ENCODE measurements at regions not wholly inside any gene's neighbourhood (a gene's known extent, or its start where the extent isn't known, plus 50 kb on each side); places are given as distances from the start of the nearest gene placed in this dataset.

DNA sequence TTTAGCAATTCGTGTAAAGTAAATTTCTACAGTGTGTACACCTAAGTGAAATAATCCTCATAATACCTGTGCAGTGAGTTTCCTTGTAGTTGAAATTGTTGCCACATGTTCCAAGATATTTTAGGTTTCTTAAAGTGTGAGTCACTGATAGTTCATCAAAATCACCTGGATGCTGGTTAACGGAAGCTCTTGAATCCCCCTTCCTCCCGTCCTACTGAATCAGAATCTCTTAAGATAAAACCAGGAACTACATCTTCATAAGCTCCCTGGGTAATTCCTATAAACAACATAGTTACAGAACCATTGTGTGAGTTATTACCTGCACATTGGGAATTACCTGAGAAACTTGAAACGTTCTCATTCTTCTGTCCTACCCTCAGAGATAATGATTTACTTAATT lies 197.4 kb upstream of the HS3ST1 start (continued):
- TF ChIP-seq HNF4A (conservative IDR thresholded peaks at IDR 0.05) (no peak), JUND (IDR thresholded peaks at IDR 0.05) (no peak)

DNA sequence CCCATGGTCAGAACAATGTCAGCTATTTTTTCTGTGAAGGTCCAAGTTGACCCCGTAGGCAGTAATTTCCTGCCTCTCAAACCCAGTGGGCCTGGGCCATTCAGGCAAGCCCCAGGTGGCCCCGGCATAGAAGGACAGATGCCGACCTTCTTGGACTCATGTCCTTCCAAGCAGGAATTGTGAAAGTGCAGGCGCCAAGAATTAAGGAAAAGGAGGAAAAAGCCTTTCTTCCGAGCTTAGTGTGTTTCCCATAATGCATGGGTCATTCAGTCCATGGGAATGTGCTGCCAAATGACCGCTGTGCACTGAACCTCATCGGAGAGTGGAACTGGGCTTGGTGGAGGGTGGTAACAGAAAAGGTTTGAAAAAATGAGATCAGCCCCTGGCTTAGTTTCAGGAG lies 196.5 kb upstream of the HS3ST1 start:
- Histone ChIP-seq H3K27me3 (ENCODE audit: control insufficient read depth in 4 of 4, insufficient read depth in 4 of 4, low read length in 3 of 4) (no peaks in the 10 kb centered on the region), H3K4me3 (ENCODE audit: low read depth in 1 of 3, low read length in 3 of 3) (no peak overlapping the region), H3K4me1 (ENCODE audit: control insufficient read depth in 4 of 4, insufficient read depth in 4 of 4, low read length in 3 of 4) (no peaks in the 10 kb centered on the region), H3K27ac (ENCODE audit: low read depth in 1 of 2, low read length in 2 of 2) (no peak overlapping the region), H3K9me3 (ENCODE audit: control insufficient read depth in 4 of 4, low read length in 3 of 4) (no peaks in the 10 kb centered on the region), H3K9ac (ENCODE audit: low read depth in 1 of 2, low read length in 2 of 2) (no peak overlapping the region), H3K36me3 (ENCODE audit: control insufficient read depth in 4 of 4, insufficient read depth in 3 of 4, low read depth in 1 of 4, low read length in 3 of 4) (no peaks in the 10 kb centered on the region)
- TF ChIP-seq NR2F2 (IDR thresholded peaks at IDR 0.05) = peak; percentile 75
- TF ChIP-seq RAD21 (IDR thresholded peaks at IDR 0.05) = no peak
- WGBS = 86% methylated on average over 7 of the region's 7 CpGs
- DNase-seq (ENCODE audit: low spot score) = no peak

DNA sequence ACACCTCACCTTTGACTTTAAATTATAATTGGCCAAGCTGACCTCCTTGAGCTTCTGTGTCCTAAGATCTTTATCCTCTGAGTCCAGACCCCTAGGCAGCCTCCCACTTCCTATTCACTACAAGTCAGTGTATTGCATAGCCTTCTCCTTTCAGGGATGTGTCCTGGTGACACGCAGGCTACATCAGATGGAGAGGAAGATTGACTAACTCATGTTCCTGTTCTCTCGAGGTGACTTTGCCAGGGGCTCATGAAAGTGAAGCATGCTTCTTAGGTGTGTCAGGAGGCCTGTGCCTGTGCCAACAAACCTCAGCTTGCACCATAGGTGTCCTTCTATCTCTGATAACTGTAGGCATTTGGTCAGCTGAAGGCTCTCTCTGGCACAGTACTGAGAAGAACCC lies 195.7 kb upstream of the HS3ST1 start:
- H3K27ac ChIP-seq (ENCODE audit: low read depth in 1 of 2, low read length in 2 of 2) = no peak overlapping the region
- H3K27me3 ChIP-seq (ENCODE audit: control insufficient read depth in 4 of 4, insufficient read depth in 4 of 4, low read length in 3 of 4) = no peaks in the 10 kb centered on the region
- 52% methylated on average over 2 of the region's 2 CpGs for WGBS
- no peaks in the 10 kb centered on the region for H3K4me1 ChIP-seq (ENCODE audit: control insufficient read depth in 4 of 4, insufficient read depth in 4 of 4, low read length in 3 of 4)
- TF ChIP-seq SP1 (IDR thresholded peaks at IDR 0.05) (no peak), NR2F2 (IDR thresholded peaks at IDR 0.05) (no peak), FOXA1 (IDR thresholded peaks at IDR 0.05) (no peak), HNF4A (conservative IDR thresholded peaks at IDR 0.05) (no peak), GABPA (IDR thresholded peaks at IDR 0.05 in 1 of 2, conservative IDR thresholded peaks at IDR 0.05 in 1 of 2) (no peak), HNF4G (IDR thresholded peaks at IDR 0.05) (no peak), RXRA (IDR thresholded peaks at IDR 0.05) (no peak), EGR1 (IDR thresholded peaks at IDR 0.05; ENCODE audit: low read depth in 2 of 2) (no peak), RAD21 (IDR thresholded peaks at IDR 0.05) (no peak), FOXA2 (IDR thresholded peaks at IDR 0.05) (no peak), YY1 (IDR thresholded peaks at IDR 0.05) (no peak), JUND (IDR thresholded peaks at IDR 0.05) (no peak)
- TF ChIP-seq, protein P1, sequence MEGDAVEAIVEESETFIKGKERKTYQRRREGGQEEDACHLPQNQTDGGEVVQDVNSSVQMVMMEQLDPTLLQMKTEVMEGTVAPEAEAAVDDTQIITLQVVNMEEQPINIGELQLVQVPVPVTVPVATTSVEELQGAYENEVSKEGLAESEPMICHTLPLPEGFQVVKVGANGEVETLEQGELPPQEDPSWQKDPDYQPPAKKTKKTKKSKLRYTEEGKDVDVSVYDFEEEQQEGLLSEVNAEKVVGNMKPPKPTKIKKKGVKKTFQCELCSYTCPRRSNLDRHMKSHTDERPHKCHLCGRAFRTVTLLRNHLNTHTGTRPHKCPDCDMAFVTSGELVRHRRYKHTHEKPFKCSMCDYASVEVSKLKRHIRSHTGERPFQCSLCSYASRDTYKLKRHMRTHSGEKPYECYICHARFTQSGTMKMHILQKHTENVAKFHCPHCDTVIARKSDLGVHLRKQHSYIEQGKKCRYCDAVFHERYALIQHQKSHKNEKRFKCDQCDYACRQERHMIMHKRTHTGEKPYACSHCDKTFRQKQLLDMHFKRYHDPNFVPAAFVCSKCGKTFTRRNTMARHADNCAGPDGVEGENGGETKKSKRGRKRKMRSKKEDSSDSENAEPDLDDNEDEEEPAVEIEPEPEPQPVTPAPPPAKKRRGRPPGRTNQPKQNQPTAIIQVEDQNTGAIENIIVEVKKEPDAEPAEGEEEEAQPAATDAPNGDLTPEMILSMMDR (IDR thresholded peaks at IDR 0.05; ENCODE audit: low read depth, low read length, missing input control) = no peak
- TF ChIP-seq, protein P2, sequence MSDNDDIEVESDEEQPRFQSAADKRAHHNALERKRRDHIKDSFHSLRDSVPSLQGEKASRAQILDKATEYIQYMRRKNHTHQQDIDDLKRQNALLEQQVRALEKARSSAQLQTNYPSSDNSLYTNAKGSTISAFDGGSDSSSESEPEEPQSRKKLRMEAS (IDR thresholded peaks at IDR 0.05) = no peak
- TF ChIP-seq, protein P3, sequence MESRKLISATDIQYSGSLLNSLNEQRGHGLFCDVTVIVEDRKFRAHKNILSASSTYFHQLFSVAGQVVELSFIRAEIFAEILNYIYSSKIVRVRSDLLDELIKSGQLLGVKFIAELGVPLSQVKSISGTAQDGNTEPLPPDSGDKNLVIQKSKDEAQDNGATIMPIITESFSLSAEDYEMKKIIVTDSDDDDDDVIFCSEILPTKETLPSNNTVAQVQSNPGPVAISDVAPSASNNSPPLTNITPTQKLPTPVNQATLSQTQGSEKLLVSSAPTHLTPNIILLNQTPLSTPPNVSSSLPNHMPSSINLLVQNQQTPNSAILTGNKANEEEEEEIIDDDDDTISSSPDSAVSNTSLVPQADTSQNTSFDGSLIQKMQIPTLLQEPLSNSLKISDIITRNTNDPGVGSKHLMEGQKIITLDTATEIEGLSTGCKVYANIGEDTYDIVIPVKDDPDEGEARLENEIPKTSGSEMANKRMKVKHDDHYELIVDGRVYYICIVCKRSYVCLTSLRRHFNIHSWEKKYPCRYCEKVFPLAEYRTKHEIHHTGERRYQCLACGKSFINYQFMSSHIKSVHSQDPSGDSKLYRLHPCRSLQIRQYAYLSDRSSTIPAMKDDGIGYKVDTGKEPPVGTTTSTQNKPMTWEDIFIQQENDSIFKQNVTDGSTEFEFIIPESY (IDR thresholded peaks at IDR 0.05) = no peak
- TF ChIP-seq, protein P4, sequence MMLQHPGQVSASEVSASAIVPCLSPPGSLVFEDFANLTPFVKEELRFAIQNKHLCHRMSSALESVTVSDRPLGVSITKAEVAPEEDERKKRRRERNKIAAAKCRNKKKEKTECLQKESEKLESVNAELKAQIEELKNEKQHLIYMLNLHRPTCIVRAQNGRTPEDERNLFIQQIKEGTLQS (IDR thresholded peaks at IDR 0.05) = no peak
- H3K9ac ChIP-seq (ENCODE audit: low read depth in 1 of 2, low read length in 2 of 2) = no peak overlapping the region
- DNase-seq (ENCODE audit: low spot score) = no peak
- no peaks in the 10 kb centered on the region for H3K9me3 ChIP-seq (ENCODE audit: control insufficient read depth in 4 of 4, low read length in 3 of 4)
- H3K36me3 ChIP-seq (ENCODE audit: control insufficient read depth in 4 of 4, insufficient read depth in 3 of 4, low read depth in 1 of 4, low read length in 3 of 4) = no peaks in the 10 kb centered on the region
- no peak overlapping the region for H3K4me3 ChIP-seq (ENCODE audit: low read depth in 1 of 3, low read length in 3 of 3)
